Heart left ventricle (tissue), 16 donors: ENCODE measurements at regions not wholly inside any gene's neighbourhood (a gene's known extent, or its start where the extent isn't known, plus 50 kb on each side); places are given as distances from the start of the nearest gene placed in this dataset.

Experiments used
- ATAC-seq, 4 donors: fragments of 200-7000 bp; cut with Tn5 transposase; one replicate each; pipeline ENCODE4 v1.9.1; 2020 to 2022; ENCODE audit warnings: moderate library complexity in 4 of 4, mild to moderate bottlenecking in 3 of 4, moderate number of reproducible peaks in 1 of 4
- DNase-seq, 5 donors: peaks; one replicate each; pipeline ENCODE4 v3.0.0-alpha.2; 2020
- H3K27ac ChIP-seq, 12 donors: fragments of 200-600 bp; sonication (generic) in 4 of 12; one replicate each; pipeline versions ENCODE4 v1.5.0 to v1.8.0; 2016 to 2022; ENCODE audit warnings: mild to moderate bottlenecking in 2 of 12
- H3K27me3 ChIP-seq, 9 donors: fragments of 200-600 bp; sonication (generic) in 2 of 9; one replicate each; pipeline versions ENCODE4 v1.5.1 to v1.8.0; 2016 to 2022; ENCODE audit warnings: mild to moderate bottlenecking in 3 of 9
- H3K36me3 ChIP-seq, 9 donors: fragments of 200-600 bp; sonication (generic) in 2 of 9; one replicate each; pipeline versions ENCODE4 v1.5.0 to v1.8.0; 2018 to 2022; ENCODE audit warnings: mild to moderate bottlenecking in 2 of 9
- H3K4me1 ChIP-seq, 12 donors: fragments of 200-600 bp; sonication (generic) in 4 of 12; one replicate each; pipeline versions ENCODE4 v1.5.0 to v1.8.0; 2016 to 2022; ENCODE audit warnings: mild to moderate bottlenecking in 3 of 12
- H3K4me3 ChIP-seq, 12 donors: fragments of 200-600 bp; sonication (generic) in 4 of 12; one replicate each; pipeline versions ENCODE4 v1.5.0 to v1.8.0; 2017 to 2022; ENCODE audit warnings: mild to moderate bottlenecking in 9 of 12, moderate library complexity in 4 of 12
- H3K9me3 ChIP-seq, 12 donors: fragments of 200-600 bp; sonication (generic) in 4 of 12; one replicate each; pipeline versions ENCODE4 v1.5.0 to v1.8.0; 2016 to 2022; ENCODE audit warnings: mild to moderate bottlenecking in 1 of 12
- POLR2A ChIP-seq, 2 donors: fragments of 450-650 bp; IDR thresholded peaks; one replicate each; pipeline ENCODE4 v1.6.1; 2017; ENCODE audit warnings: antibody characterized with exemption in 2 of 2, mild to moderate bottlenecking in 2 of 2, moderate library complexity in 2 of 2
- WGBS, 4 donors: extraction: QIAGEN DNeasy Blood & Tissue Kit in 2 of 4; methylation state at CpG; one replicate each; pipeline versions ENCODE4 v1.1.5 to v1.1.7; 2013 to 2018; 5-methylcytosine and 5-hydroxymethylcytosine counted together
- intact Hi-C, 10 donors: fragments of 100-400 bp; cut with DNase I; formaldehyde crosslinking; loops; one replicate each; pipeline versions ENCODE4 v1.11.1 to v1.14.2; 2022
- TF ChIP-seq, protein P1 (sequence below), 12 donors: fragments of 200-600 bp; sonication (generic) in 4 of 12; IDR thresholded peaks; one replicate each; pipeline versions ENCODE4 v1.5.0 to v1.8.0; 2018 to 2022; ENCODE audit warnings: antibody characterized with exemption in 12 of 12, mild to moderate bottlenecking in 5 of 12
- donor health status: ischemic (EF 13 %, LVEDD 7.1; RV severe dilation, severe dysfunction).
- donor health status: healthy with polysubstance abuse.
- donor health status: DM: no; HTN: yes; CAD: no.
- donor health status: DM: no; HTN: no; CAD: no.
- donor health status: ischemic (EF 25% LVEDD 6.9; RV normal size, moderate dysfunction).
- donor health status: ischemic (EF 25% LVEDD 5.7; RV mildly dilated, moderate dysfunction).
- donor health status: healthy.
- donor health status: DM: yes; HTN: yes; CAD: no.
- donor health status: ischemic (EF 35%, LVEDD 5.7; RV mildly dilated, moderate dysfunction).
- donor health status: nonischemic (EF 11% LVEDD 7.7; RV severe dilation, severe dysfunction).
- donor health status: DM: yes; HTN: yes; CAD: no.
- donor health status: PGD.
- donor health status: ischemic (EF 29% LVEDD 5.4; RV normal size, mild dysfunction).
- donor health status: nonischemic (EF 23%, LVEDD 6.1; RV moderate dilation, normal function).

- TF ChIP-seq POLR2A (IDR thresholded peaks at IDR 0.05) = no peak
- Histone ChIP-seq H3K4me3 (no peak overlapping the region), H3K4me1 (no peaks in the 10 kb centered on the region), H3K9me3 (no peaks in the 10 kb centered on the region), H3K27me3 (peaks cover 0 to 5% (median 0%) of the 10 kb centered on the region in 9 donors), H3K36me3 (no peaks in the 10 kb centered on the region), H3K27ac (no peak overlapping the region)
- WGBS, 4 donors = 56 to 59% (median 58%) methylated on average over 3 of the region's 3 CpGs
- intact Hi-C loops = loop anchor here in 1 of 10 donors (10.0 kb wide), 1 partner anchor 63 kb away; no protein-coding TSS in a partner anchor
- DNase-seq = no peak
- ATAC-seq = no peak
Observed at GRCh38 chr16:13338044-13338443, 436.6 kb downstream of the SHISA9 start.

- peaks cover 0 to 5% (median 0%) of the 10 kb centered on the region in 9 donors for H3K27me3 ChIP-seq
- no peaks in the 10 kb centered on the region for H3K9me3 ChIP-seq
- ATAC-seq (no peak), DNase-seq (no peak)
- no peak overlapping the region for H3K27ac ChIP-seq
- H3K4me3 ChIP-seq = no peak overlapping the region
- 60 to 77% (median 63%) methylated on average over 3 of the region's 3 CpGs for WGBS, 4 donors
- TF ChIP-seq POLR2A (IDR thresholded peaks at IDR 0.05) = no peak
- TF ChIP-seq, protein P1, sequence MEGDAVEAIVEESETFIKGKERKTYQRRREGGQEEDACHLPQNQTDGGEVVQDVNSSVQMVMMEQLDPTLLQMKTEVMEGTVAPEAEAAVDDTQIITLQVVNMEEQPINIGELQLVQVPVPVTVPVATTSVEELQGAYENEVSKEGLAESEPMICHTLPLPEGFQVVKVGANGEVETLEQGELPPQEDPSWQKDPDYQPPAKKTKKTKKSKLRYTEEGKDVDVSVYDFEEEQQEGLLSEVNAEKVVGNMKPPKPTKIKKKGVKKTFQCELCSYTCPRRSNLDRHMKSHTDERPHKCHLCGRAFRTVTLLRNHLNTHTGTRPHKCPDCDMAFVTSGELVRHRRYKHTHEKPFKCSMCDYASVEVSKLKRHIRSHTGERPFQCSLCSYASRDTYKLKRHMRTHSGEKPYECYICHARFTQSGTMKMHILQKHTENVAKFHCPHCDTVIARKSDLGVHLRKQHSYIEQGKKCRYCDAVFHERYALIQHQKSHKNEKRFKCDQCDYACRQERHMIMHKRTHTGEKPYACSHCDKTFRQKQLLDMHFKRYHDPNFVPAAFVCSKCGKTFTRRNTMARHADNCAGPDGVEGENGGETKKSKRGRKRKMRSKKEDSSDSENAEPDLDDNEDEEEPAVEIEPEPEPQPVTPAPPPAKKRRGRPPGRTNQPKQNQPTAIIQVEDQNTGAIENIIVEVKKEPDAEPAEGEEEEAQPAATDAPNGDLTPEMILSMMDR (IDR thresholded peaks at IDR 0.05) = no peak
- intact Hi-C loops = no loop called here
- H3K4me1 ChIP-seq = no peaks in the 10 kb centered on the region
- H3K36me3 ChIP-seq = no peaks in the 10 kb centered on the region
Observed at GRCh38 chr16:13342675-13343074, 441.3 kb downstream of the SHISA9 start.

DNA sequence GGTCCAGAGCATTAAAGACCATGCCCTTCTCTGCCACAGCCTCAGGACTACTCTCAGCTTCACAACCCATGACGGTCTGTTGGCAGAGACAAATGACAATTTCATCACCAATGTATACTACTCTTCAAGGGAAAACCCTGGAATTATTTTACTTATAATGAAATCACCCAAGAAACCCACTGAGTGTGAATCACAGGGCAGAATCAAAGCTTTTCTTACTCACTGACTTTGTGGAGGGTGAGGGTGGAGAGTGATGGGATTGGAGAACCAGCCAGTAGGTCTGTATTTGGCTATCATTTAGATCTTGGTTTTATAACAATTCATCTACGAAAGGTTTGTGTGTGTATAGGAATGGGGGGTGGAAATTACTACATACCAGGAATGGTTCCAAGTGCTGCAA is 442.6 kb downstream of the SHISA9 start:
- WGBS, 4 donors = 50 to 66% (median 61%) methylated on average over 2 of the region's 2 CpGs
- intact Hi-C loops = no loop called here
- no peak for ATAC-seq

DNA sequence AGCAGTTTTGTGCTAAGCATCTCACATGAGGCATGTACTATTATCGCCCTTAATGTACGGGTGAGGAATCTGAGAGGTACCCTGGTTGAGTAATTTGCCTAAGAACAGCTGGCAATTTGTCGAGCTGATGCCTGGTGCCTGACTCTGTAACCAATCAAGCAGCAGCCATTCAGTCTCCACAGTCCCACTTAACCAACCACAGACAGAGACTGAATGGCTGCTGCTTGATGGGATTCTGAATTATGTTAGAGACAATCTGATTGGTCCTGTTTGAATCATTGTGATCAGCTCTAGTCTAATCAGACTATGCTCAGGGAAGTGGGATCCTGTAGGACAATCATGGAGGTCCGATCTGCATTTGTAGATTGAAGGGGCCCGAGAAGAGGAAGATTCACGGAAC is 447.0 kb downstream of the SHISA9 start:
- no peak for TF ChIP-seq POLR2A (IDR thresholded peaks at IDR 0.05)
- TF ChIP-seq, protein P1 (IDR thresholded peaks at IDR 0.05) = no peak
- no peak for ATAC-seq
- Histone ChIP-seq H3K4me3 (no peak overlapping the region), H3K9me3 (no peaks in the 10 kb centered on the region), H3K36me3 (no peaks in the 10 kb centered on the region), H3K27ac (no peak overlapping the region), H3K27me3 (peaks cover 0 to 9% (median 0%) of the 10 kb centered on the region in 9 donors), H3K4me1 (no peaks in the 10 kb centered on the region)
- intact Hi-C loops = no loop called here
- 86 to 90% (median 87%) methylated on average over 6 of the region's 6 CpGs for WGBS, 4 donors
- no peak for DNase-seq

More for the DNA sequence above, 442.6 kb downstream of the SHISA9 start:
- TF ChIP-seq, protein P1 (IDR thresholded peaks at IDR 0.05) = no peak
- TF ChIP-seq POLR2A (IDR thresholded peaks at IDR 0.05) = no peak
- Histone ChIP-seq H3K27ac (no peak overlapping the region), H3K36me3 (no peaks in the 10 kb centered on the region), H3K9me3 (no peaks in the 10 kb centered on the region), H3K4me3 (no peak overlapping the region), H3K4me1 (no peaks in the 10 kb centered on the region), H3K27me3 (peaks cover 0 to 5% (median 0%) of the 10 kb centered on the region in 9 donors)
- DNase-seq = no peak

- Histone ChIP-seq H3K27ac (no peak overlapping the region), H3K4me3 (no peak overlapping the region), H3K9me3 (no peaks in the 10 kb centered on the region), H3K27me3 (peaks cover 0 to 9% (median 0%) of the 10 kb centered on the region in 9 donors), H3K36me3 (no peaks in the 10 kb centered on the region), H3K4me1 (no peaks in the 10 kb centered on the region)
- TF ChIP-seq POLR2A (IDR thresholded peaks at IDR 0.05) = no peak
- TF ChIP-seq, protein P1 (IDR thresholded peaks at IDR 0.05) = no peak
- DNase-seq (no peak), ATAC-seq (no peak)
- WGBS, 4 donors = 81 to 86% (median 84%) methylated on average over 4 of the region's 4 CpGs
- intact Hi-C loops = no loop called here
Observed at GRCh38 chr16:13350000-13350399, 448.6 kb downstream of the SHISA9 start.
